ENCODE measurements at regions not wholly inside any gene's neighbourhood (a gene's known extent, or its start where the extent isn't known, plus 50 kb on each side); places are given as distances from the start of the nearest gene placed in this dataset.

DNA sequence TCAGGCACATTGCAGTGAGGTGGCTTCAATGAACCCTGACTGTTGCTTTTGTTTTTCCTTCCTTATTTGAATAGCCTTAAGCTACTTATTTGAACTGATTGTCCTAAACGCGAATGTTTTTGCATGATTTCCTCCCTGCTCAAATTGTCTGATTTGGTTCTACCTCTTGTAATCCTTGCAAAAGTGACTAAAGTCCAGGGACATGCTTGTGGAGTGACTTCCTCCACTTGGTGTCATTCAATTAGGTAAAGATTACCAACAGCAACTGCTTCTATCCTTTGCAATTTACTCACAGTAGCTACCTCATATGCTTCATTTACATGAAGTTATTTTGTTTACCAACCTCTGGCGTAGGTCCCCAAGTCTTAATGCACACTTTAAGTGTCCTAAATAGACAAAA lies 295.9 kb upstream of the TMEM229A start:
- TF ChIP-seq, protein P1, sequence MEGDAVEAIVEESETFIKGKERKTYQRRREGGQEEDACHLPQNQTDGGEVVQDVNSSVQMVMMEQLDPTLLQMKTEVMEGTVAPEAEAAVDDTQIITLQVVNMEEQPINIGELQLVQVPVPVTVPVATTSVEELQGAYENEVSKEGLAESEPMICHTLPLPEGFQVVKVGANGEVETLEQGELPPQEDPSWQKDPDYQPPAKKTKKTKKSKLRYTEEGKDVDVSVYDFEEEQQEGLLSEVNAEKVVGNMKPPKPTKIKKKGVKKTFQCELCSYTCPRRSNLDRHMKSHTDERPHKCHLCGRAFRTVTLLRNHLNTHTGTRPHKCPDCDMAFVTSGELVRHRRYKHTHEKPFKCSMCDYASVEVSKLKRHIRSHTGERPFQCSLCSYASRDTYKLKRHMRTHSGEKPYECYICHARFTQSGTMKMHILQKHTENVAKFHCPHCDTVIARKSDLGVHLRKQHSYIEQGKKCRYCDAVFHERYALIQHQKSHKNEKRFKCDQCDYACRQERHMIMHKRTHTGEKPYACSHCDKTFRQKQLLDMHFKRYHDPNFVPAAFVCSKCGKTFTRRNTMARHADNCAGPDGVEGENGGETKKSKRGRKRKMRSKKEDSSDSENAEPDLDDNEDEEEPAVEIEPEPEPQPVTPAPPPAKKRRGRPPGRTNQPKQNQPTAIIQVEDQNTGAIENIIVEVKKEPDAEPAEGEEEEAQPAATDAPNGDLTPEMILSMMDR (IDR thresholded peaks at IDR 0.05): no peak
- no peak for TF ChIP-seq POLR2A (IDR thresholded peaks at IDR 0.05)

Data from vagina (tissue), 2 donors.